ENCODE measurements at regions not wholly inside any gene's neighbourhood (a gene's known extent, or its start where the extent isn't known, plus 50 kb on each side); places are given as distances from the start of the nearest gene placed in this dataset.

GRCh38 chr4:186915816-186916215, 192.2 kb upstream of the FAT1 start:
- TF ChIP-seq TAF1 (IDR thresholded peaks at IDR 0.05; ENCODE audit: borderline replicate concordance, insufficient read depth, low read length) (no peak), POLR2AphosphoS5 (IDR thresholded peaks at IDR 0.05; ENCODE audit: low read depth, low read length) (no peak), SIN3A (IDR thresholded peaks at IDR 0.05; ENCODE audit: borderline replicate concordance, insufficient read depth, low read length) (no peak), FOXP2 (optimal IDR thresholded peaks at IDR 0.05; ENCODE audit: borderline replicate concordance, extremely low read depth, extremely low read length, insufficient read depth) (no peak)
- TF ChIP-seq, protein P1, sequence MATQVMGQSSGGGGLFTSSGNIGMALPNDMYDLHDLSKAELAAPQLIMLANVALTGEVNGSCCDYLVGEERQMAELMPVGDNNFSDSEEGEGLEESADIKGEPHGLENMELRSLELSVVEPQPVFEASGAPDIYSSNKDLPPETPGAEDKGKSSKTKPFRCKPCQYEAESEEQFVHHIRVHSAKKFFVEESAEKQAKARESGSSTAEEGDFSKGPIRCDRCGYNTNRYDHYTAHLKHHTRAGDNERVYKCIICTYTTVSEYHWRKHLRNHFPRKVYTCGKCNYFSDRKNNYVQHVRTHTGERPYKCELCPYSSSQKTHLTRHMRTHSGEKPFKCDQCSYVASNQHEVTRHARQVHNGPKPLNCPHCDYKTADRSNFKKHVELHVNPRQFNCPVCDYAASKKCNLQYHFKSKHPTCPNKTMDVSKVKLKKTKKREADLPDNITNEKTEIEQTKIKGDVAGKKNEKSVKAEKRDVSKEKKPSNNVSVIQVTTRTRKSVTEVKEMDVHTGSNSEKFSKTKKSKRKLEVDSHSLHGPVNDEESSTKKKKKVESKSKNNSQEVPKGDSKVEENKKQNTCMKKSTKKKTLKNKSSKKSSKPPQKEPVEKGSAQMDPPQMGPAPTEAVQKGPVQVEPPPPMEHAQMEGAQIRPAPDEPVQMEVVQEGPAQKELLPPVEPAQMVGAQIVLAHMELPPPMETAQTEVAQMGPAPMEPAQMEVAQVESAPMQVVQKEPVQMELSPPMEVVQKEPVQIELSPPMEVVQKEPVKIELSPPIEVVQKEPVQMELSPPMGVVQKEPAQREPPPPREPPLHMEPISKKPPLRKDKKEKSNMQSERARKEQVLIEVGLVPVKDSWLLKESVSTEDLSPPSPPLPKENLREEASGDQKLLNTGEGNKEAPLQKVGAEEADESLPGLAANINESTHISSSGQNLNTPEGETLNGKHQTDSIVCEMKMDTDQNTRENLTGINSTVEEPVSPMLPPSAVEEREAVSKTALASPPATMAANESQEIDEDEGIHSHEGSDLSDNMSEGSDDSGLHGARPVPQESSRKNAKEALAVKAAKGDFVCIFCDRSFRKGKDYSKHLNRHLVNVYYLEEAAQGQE (IDR thresholded peaks at IDR 0.05; ENCODE audit: insufficient read depth in 1 of 2, low read depth in 2 of 2, low read length in 2 of 2) = no peak

GRCh38 chr4:186917136-186917535, 193.5 kb upstream of the FAT1 start:
- no peak for TF ChIP-seq TAF1 (IDR thresholded peaks at IDR 0.05; ENCODE audit: borderline replicate concordance, insufficient read depth, low read length)
- no peak for TF ChIP-seq SIN3A (IDR thresholded peaks at IDR 0.05; ENCODE audit: borderline replicate concordance, insufficient read depth, low read length)
- no peak for TF ChIP-seq FOXP2 (optimal IDR thresholded peaks at IDR 0.05; ENCODE audit: borderline replicate concordance, extremely low read depth, extremely low read length, insufficient read depth)
- TF ChIP-seq, protein P1 (IDR thresholded peaks at IDR 0.05; ENCODE audit: insufficient read depth in 1 of 2, low read depth in 2 of 2, low read length in 2 of 2) = no peak
- no peak for TF ChIP-seq POLR2AphosphoS5 (IDR thresholded peaks at IDR 0.05; ENCODE audit: low read depth, low read length)

DNA sequence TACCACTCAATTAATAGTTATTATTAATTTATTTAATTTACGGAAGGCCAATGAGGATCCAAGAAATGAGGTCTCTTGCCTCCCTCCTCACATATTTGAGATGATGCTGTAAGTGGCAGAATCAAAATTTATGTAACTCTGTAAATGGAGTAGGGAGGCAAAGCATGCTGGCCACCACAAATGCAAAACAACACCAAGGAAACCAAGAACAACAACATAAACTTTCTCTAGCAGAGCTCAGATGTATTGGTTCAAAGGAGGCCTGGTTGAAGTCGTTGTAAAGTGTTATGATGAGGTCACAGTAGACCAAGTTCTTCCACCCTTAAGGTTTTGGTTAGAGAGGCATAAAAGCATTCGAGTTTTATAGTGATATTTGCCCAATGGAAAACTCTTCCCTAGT, 194.8 kb upstream of the FAT1 start:
- TF ChIP-seq, protein P1 (IDR thresholded peaks at IDR 0.05; ENCODE audit: insufficient read depth in 1 of 2, low read depth in 2 of 2, low read length in 2 of 2) = no peak
- no peak for TF ChIP-seq TAF1 (IDR thresholded peaks at IDR 0.05; ENCODE audit: borderline replicate concordance, insufficient read depth, low read length)
- TF ChIP-seq POLR2AphosphoS5 (IDR thresholded peaks at IDR 0.05; ENCODE audit: low read depth, low read length) = no peak
- no peak for TF ChIP-seq SIN3A (IDR thresholded peaks at IDR 0.05; ENCODE audit: borderline replicate concordance, insufficient read depth, low read length)
- TF ChIP-seq FOXP2 (optimal IDR thresholded peaks at IDR 0.05; ENCODE audit: borderline replicate concordance, extremely low read depth, extremely low read length, insufficient read depth) = no peak

DNA sequence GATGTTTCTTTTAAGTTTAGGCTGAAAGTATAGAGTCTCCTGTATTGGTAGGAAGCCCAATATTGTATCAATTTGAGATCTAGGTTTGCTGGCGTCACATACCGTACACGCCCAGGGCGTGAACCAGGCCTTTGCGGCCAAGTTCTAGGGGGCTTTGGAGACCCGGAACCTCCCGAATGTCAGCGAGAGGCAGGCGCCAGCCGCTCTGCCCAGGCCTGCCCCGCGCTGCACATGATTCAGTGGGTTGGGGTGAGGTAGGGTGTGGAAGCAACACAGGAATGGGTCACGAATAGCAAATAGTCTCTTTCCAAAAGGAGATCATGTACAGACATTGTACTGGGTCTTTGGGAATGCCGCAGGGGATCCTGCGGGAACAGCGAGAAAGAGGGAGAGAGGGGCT, 195.7 kb upstream of the FAT1 start:
- TF ChIP-seq POLR2AphosphoS5 (IDR thresholded peaks at IDR 0.05; ENCODE audit: low read depth, low read length) (no peak), FOXP2 (optimal IDR thresholded peaks at IDR 0.05; ENCODE audit: borderline replicate concordance, extremely low read depth, extremely low read length, insufficient read depth) (no peak)

GRCh38 chr4:186920483-186920882, 196.8 kb upstream of the FAT1 start:
- no peak for TF ChIP-seq FOXP2 (optimal IDR thresholded peaks at IDR 0.05; ENCODE audit: borderline replicate concordance, extremely low read depth, extremely low read length, insufficient read depth)
- TF ChIP-seq, protein P1 (IDR thresholded peaks at IDR 0.05; ENCODE audit: insufficient read depth in 1 of 2, low read depth in 2 of 2, low read length in 2 of 2) = no peak
- TF ChIP-seq TAF1 (IDR thresholded peaks at IDR 0.05; ENCODE audit: borderline replicate concordance, insufficient read depth, low read length) = no peak
- no peak for TF ChIP-seq SIN3A (IDR thresholded peaks at IDR 0.05; ENCODE audit: borderline replicate concordance, insufficient read depth, low read length)
